Left colon (tissue), 2 donors: ENCODE measurements at regions not wholly inside any gene's neighbourhood (a gene's known extent, or its start where the extent isn't known, plus 50 kb on each side); places are given as distances from the start of the nearest gene placed in this dataset.
"Not testable (repeated sequence)": the region's sequence is repeated elsewhere in the genome, so short reads cannot be mapped to it uniquely, and the experiment has no call there.

Experiments used
- ATAC-seq: fragments of 200-7000 bp; cut with Tn5 transposase; one replicate; pipeline ENCODE4 v1.9.1; 2020; ENCODE audit warnings: mild to moderate bottlenecking, moderate library complexity
- DNase-seq, 2 donors: peaks; one replicate each; pipeline ENCODE4 v3.0.0-alpha.2; 2020
- intact Hi-C, 2 donors: fragments of 100-400 bp; cut with DNase I in 1 of 2; cut with micrococcal nuclease in 1 of 2; formaldehyde crosslinking; loops; one replicate each; pipeline versions ENCODE4 v1.11.2 to v1.14.0; 2022; cut with DNase I, micrococcal nuclease
- donor health status: DM: no; HTN: no; CAD: no.
- donor health status: DM: yes; HTN: yes; CAD: no.

GRCh38 chr2:155662224-155662623, 670.3 kb downstream of the NR4A2 start:
- intact Hi-C loops = no loop called here
- ATAC-seq (no peak), DNase-seq (no peak)

DNA sequence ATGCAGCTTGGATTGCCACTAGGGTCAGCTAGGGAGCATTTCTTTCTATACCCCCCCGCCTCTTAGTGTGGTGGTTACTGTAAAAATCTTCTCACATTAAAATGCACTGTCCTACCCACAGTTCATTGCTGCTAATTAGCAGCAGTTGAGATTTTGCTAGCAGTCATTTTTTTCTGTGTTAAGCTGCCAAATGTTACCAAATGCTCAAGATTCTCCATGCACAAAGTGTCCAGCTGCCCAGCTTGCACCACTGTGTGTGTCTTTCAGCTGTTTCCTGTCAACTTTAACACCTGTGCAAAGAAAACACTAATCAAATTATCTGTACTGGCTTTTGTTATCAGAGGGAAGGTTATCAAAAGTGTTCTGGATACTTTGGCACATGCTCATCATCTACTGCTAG, 679.3 kb downstream of the NR4A2 start:
- intact Hi-C loops = no loop called here
- DNase-seq (no peak), ATAC-seq (no peak)

GRCh38 chr2:155651851-155652250, 680.7 kb downstream of the NR4A2 start:
- DNase-seq (no peak), ATAC-seq (no peak)
- intact Hi-C loops = no loop called here

DNA sequence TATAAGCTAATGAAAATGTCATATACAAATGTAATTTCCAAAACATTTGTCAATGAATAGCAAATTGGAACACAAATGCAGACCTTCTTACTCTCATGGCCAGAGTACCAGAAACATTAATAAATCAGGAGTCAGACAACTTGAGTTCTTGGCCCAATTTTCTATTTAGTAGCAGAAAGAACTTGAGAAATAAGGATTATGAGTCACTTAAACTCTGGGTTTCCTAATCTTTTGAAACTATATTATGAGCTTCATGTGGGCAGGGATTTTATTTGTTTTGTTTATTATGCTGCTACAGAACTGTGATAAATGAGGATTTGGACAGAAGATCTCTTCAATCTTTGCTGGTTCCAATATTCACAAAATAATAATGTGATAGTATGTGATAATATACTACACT, 686.7 kb downstream of the NR4A2 start:
- ATAC-seq (no peak), DNase-seq (no peak)
- intact Hi-C loops = no loop called here

GRCh38 chr2:155643056-155643775, 689.3 kb downstream of the NR4A2 start:
- ATAC-seq = no peak
- no peak for DNase-seq
- intact Hi-C loops = no loop called here

DNA sequence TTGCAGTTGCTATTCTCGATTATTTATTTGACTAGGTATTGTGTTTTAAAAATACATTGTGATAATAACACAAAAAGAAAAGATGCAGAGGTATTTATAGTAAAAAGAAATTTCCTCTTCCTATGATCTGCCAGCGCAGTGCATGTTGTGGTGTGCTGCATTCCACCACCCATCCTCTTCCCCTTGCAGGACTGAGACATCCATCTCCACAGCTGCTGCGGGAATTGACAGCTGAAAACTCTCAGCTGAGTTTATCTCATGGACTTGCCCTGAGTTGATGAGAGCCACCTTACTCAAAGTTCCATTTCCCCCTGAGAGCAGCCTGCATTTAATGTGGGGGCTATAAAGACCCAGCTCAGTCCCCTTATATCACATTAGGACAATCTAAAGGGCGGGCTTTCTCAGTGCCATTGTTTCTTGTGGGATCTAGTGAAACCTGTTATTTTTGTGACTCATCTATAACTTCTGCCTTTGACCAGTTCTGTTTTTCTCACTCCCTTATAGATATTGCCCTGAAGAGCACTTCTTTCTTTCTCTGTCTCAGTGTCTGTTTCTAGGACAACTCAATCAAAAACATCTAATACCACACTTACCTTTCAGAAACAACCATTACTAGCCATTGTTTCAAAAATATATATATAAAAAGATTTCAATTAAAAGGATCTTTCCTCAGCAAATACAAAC, 698.5 kb downstream of the NR4A2 start:
- DNase-seq (no peak), ATAC-seq (no peak)
- intact Hi-C loops = no loop called here

DNA sequence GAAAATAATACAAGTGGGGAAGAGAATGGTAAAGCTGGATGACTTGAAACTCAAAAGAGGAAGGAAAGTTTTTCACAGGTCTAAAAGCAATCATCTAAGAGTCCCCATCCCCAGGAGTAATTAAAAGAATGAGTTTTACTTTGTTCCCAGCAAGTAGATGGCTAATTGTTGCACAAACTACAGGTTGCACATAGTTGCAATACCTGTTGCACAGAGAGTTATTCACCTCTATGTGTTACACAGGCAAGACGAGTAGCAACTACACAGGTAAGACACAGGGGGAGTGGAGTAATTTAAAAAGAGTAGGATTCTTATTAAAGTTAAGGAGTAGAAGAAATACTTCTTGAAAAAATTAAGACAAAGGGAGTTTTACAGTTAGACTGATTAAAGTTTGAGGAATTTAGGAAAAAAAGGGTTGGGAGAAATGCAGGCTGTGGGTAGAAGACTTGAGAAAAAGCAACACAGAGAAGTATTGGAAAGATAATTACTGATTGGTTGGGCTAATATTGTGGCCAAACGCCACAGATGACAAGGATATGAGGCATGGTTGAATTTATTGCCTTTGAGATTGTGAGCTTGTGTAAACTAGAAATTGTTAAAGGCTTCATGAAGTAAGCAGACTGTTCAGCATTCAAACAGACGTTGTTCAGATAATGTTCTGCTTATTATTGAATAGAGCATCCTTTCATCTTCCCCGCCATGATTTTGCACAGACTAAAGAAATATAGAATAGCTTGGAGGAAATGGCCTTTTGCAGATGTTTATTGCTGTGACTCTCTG, 699.3 kb downstream of the NR4A2 start:
- DNase-seq (no peak), ATAC-seq (no peak)
- intact Hi-C loops = no loop called here

- ATAC-seq (no peak), DNase-seq (no peak)
- intact Hi-C loops = no loop called here
Observed at GRCh38 chr2:155630760-155631159, 701.8 kb downstream of the NR4A2 start.

- ATAC-seq (no peak), DNase-seq (no peak)
- intact Hi-C loops = no loop called here
Observed at GRCh38 chr2:155622443-155622842, 710.1 kb downstream of the NR4A2 start.

- no peak for ATAC-seq
- intact Hi-C loops = no loop called here
- no peak for DNase-seq
Observed at GRCh38 chr2:155600914-155601760, 731.4 kb downstream of the NR4A2 start.

DNA sequence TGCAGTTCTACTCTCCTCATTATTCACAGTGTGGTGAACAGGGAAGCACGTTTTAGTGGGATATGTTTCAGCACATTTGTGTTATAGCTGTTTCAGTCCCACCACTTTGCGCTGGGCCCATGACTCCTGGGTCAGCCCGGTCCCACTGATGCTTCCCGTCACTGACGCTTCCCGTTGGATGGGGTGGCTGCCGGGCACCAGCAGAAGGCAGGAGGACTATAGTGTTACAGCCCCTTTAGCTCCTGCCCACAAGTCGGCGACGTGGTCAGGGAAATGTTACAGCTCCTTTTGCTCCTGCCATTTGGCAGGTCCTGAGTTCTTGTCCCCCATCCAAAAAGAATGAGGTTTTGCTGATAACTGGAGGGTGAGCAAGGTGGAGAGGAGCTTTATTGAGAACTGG, 732.2 kb downstream of the NR4A2 start:
- DNase-seq (no peak), ATAC-seq (no peak)
- intact Hi-C loops = no loop called here

DNA sequence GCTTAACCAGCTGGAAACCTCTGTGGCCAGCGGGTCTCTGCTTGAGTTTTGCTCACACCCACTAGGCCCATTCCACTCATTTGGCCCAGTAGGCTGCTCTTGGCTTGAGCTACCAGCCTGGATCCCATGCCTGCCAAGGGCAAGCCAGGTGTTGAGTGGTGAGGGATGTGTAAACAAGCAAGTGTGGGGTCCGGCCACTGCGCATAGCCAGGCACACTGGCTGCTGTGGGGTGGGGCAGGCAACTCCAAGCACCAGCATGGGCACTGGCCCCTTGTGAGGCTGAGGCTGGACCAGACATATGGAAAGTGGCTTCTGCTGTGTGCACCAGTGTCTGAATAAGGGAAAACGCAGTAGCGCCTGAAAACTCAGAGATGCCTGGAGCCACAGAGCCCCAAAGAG, 732.7 kb downstream of the NR4A2 start:
- DNase-seq = no peak
- intact Hi-C loops = no loop called here
- no peak for ATAC-seq

- intact Hi-C loops = no loop called here
- DNase-seq (no peak), ATAC-seq (no peak)
Observed at GRCh38 chr2:155583674-155584195, 748.8 kb downstream of the NR4A2 start.

DNA sequence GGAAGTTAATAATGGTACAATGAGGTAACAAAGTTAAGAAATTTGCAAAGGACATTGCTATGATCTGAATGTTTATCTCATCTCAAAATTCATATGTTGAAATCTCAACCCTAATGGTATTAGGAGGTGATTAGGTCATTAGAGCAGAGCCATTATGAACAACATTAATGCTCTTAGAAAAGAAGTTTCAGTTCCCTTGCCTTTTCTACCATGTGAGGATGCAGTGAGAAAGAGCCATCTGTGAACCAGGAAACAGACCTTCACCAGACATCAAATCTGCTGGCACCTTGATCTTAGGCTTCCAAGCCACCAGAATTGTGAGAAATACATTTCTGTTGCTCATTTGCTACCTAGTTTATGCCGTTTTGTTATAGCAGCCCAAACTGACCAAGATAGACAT, 757.6 kb downstream of the NR4A2 start:
- intact Hi-C loops = no loop called here
- no peak for ATAC-seq

GRCh38 chr2:155547571-155547970, 785.0 kb downstream of the NR4A2 start:
- DNase-seq (no peak), ATAC-seq (no peak)
- intact Hi-C loops = no loop called here

More for the DNA sequence above, 757.6 kb downstream of the NR4A2 start:
- no peak for DNase-seq

DNA sequence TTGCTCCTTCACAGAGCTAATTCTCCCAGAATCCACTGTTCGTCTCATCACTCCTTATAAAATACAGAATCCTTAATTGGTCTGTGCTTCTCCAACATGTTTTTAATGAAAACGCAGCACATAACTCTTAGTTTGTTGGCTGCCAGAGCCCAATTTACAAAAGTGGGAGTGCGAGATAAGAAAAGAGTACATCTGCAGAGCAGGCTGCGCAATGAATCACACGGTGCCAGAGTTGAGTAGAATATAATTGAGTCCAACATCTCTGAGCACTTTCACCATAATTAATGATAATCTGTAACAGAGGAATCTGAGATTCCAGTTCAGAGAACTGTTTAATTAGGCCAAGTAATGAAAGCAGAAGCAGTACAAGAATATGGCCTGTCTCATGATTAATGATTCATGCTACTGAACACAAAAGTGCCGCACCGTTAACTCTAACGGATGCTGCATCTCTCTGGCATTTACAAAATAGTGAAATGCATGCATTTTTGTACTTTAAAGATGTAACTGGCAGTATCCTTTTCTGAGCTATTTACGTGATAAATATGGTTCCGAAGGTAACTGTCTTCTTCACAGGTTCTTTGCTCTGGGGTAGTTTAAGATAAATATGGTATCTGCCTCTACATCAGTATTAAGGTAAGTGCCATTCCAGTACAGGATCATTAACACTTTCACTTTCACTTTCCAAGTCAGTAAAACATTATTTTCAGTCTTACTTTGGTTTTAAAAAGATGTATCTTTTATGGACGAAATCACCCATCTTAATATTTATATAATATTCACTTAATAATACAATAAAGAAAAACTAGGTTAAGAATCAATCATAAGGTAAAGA, 785.6 kb downstream of the NR4A2 start:
- DNase-seq (no peak), ATAC-seq (no peak)
- intact Hi-C loops = no loop called here

- ATAC-seq, DNase-seq, intact Hi-C loops: not testable (repeated sequence)
Observed at GRCh38 chr2:155539028-155539427, 793.5 kb downstream of the NR4A2 start.

DNA sequence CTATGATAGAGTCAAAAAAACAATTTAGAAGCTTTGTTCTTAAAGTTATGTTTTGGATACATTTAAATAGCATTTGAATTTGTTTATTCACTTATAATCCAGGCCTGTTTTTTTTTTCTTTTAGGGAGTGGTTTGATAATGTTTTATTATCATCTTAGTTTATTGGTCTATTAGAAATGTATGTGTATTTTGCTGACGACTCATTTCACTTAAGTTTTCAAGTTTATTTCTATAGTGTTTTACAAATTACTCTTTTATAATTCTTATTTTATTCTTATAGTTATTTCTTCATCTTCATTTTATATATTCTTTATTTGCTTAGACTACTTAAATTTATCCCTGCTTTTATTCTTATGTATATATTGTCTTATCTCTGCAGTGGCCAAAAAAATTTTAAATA, 804.5 kb downstream of the NR4A2 start:
- intact Hi-C loops = no loop called here
- ATAC-seq (no peak), DNase-seq (no peak)
